ENCODE measurements at regions not wholly inside any gene's neighbourhood (a gene's known extent, or its start where the extent isn't known, plus 50 kb on each side); places are given as distances from the start of the nearest gene placed in this dataset.

- TF ChIP-seq CTCF (IDR thresholded peaks at IDR 0.05; ENCODE audit: low read length) = no peak
- no peak for TF ChIP-seq EZH2 (IDR thresholded peaks at IDR 0.05; ENCODE audit: borderline replicate concordance, low read length)
These were observed 154.9 kb upstream of the CCND2 start for GRCh38 chr12:4118601-4119156.

All from OCI-LY1 (cell line).